ENCODE measurements at regions not wholly inside any gene's neighbourhood (a gene's known extent, or its start where the extent isn't known, plus 50 kb on each side); places are given as distances from the start of the nearest gene placed in this dataset.

DNA sequence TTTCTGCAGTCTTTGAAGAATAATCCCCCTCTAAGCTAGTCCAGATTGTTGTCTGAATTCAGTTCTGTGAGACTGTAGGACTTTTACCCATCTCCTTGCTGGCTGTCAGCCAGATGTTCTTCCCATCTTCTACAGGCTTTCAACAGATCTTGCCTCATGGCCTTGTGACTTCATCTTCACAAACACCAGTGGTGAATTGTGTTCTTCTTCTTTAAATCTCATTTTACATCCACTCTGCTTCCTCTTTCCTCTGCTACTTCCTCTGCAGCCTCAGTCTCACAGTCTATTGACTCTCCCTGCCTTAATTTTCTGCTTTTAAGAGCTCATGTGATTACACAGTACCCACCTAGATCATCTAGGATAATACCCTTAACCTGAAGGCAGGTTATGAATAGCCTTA, 859.0 kb upstream of the SLITRK1 start:
- TF ChIP-seq, protein P1, sequence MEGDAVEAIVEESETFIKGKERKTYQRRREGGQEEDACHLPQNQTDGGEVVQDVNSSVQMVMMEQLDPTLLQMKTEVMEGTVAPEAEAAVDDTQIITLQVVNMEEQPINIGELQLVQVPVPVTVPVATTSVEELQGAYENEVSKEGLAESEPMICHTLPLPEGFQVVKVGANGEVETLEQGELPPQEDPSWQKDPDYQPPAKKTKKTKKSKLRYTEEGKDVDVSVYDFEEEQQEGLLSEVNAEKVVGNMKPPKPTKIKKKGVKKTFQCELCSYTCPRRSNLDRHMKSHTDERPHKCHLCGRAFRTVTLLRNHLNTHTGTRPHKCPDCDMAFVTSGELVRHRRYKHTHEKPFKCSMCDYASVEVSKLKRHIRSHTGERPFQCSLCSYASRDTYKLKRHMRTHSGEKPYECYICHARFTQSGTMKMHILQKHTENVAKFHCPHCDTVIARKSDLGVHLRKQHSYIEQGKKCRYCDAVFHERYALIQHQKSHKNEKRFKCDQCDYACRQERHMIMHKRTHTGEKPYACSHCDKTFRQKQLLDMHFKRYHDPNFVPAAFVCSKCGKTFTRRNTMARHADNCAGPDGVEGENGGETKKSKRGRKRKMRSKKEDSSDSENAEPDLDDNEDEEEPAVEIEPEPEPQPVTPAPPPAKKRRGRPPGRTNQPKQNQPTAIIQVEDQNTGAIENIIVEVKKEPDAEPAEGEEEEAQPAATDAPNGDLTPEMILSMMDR (IDR thresholded peaks at IDR 0.05): no peak
- no peak for TF ChIP-seq EP300 (IDR thresholded peaks at IDR 0.05; ENCODE audit: low read depth)
